Gastroesophageal sphincter (tissue), 4 donors: ENCODE measurements at regions not wholly inside any gene's neighbourhood (a gene's known extent, or its start where the extent isn't known, plus 50 kb on each side); places are given as distances from the start of the nearest gene placed in this dataset.

ENCODE experiments used
- ATAC-seq: fragments of 150-250 bp; one replicate; pipeline ENCODE4 v1.9.1; 2016; ENCODE audit warnings: mild to moderate bottlenecking, moderate library complexity
- H3K27ac ChIP-seq, 4 donors: fragments of 200-600 bp; sonication (generic) in 3 of 4; 1 replicate in 3 of 4; 2 replicates in 1 of 4; pipeline ENCODE4 v1.5.1; 2016 to 2019
- H3K27me3 ChIP-seq: fragments of 200-600 bp; sonication (generic); one replicate; pipeline ENCODE4 v1.5.1; 2019
- H3K36me3 ChIP-seq, 2 donors: fragments of 200-600 bp; sonication (generic); one replicate each; pipeline ENCODE4 v1.5.1; 2019; ENCODE audit warnings: control low read depth in 1 of 2
- H3K4me1 ChIP-seq, 3 donors: fragments of 200-600 bp; sonication (generic); 1 replicate in 2 of 3; 2 replicates in 1 of 3; pipeline ENCODE4 v1.5.1; 2016 to 2019; ENCODE audit warnings: control low read depth in 2 of 3
- H3K4me3 ChIP-seq, 2 donors: fragments of 200-600 bp; sonication (generic); one replicate each; pipeline ENCODE4 v1.5.1; 2019; ENCODE audit warnings: mild to moderate bottlenecking in 1 of 2, moderate library complexity in 1 of 2
- H3K9me3 ChIP-seq, 3 donors: fragments of 200-600 bp; sonication (generic); one replicate each; pipeline ENCODE4 v1.5.1; 2017 to 2019; ENCODE audit warnings: control low read depth in 2 of 3
- EP300 ChIP-seq: sonication (generic); formaldehyde crosslinking; IDR thresholded peaks from one replicate; pipeline ENCODE4 v1.6.1; 2017; ENCODE audit warnings: antibody characterized with exemption, mild to moderate bottlenecking
- POLR2A ChIP-seq, 2 donors: fragments of 450-650 bp; IDR thresholded peaks; one replicate each; pipeline ENCODE4 v1.6.1; 2017; ENCODE audit warnings: antibody characterized with exemption in 2 of 2, mild to moderate bottlenecking in 2 of 2, moderate library complexity in 1 of 2
- POLR2AphosphoS5 ChIP-seq: sonication (generic); formaldehyde crosslinking; IDR thresholded peaks from one replicate; pipeline ENCODE4 v1.6.1; 2017; ENCODE audit warnings: antibody characterized with exemption
- WGBS, 2 donors: methylation state at CpG; one replicate each; pipeline ENCODE4 v1.1.5; 2018; ENCODE audit warnings: low coverage in 1 of 2; 5-methylcytosine and 5-hydroxymethylcytosine counted together
- TF ChIP-seq, protein P1 (sequence below), 4 experiments: fragments of 200-600 bp in 2 of 4; fragments of 450-650 bp in 2 of 4; sonication (generic) in 1 of 4; IDR thresholded peaks; one replicate each; pipeline ENCODE4 v1.5.1; 2017 to 2019; ENCODE audit warnings: antibody characterized with exemption in 4 of 4, mild to moderate bottlenecking in 2 of 4, moderate library complexity in 2 of 4

DNA sequence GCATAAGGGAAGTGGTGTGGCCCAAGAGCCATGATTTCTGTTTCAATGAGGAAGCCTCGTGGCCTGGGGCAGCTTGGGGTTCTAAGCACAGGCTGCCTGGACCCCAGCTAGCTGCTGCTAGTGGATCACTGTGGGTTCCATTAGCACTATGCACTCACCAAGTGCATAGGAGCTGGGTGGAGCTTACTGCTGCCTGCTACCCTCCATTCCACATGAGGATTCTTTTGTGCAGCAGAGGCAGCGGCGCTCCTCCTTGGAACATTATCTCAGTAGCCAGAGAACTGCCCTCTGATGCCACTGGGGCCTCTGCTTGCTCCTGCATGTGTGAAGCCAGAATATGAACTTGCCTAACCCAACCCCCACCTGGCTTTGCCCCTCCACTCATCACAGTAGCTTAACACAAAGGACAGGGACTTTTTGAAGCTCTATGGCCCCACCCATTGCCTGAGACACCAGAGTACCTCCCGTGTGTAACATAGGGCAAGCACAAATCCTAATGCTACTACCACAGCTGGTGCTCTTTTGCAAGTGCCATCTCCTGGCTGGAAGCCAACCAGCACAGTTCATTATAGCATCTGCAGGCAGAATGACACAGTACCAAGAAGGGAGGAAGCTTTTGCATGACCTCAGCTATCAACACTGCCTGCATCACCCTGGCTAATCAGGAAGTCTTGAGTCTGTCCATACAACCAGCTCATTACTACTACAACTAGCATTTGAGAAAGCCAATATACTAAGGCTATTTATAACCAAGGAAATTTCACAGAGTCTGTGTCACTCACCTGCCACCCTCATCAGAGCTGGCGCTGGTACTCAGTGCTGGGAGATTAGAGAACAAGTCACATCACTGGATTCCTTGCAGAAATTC is 297.0 kb upstream of the GULP1 start:
- TF ChIP-seq, protein P1, sequence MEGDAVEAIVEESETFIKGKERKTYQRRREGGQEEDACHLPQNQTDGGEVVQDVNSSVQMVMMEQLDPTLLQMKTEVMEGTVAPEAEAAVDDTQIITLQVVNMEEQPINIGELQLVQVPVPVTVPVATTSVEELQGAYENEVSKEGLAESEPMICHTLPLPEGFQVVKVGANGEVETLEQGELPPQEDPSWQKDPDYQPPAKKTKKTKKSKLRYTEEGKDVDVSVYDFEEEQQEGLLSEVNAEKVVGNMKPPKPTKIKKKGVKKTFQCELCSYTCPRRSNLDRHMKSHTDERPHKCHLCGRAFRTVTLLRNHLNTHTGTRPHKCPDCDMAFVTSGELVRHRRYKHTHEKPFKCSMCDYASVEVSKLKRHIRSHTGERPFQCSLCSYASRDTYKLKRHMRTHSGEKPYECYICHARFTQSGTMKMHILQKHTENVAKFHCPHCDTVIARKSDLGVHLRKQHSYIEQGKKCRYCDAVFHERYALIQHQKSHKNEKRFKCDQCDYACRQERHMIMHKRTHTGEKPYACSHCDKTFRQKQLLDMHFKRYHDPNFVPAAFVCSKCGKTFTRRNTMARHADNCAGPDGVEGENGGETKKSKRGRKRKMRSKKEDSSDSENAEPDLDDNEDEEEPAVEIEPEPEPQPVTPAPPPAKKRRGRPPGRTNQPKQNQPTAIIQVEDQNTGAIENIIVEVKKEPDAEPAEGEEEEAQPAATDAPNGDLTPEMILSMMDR (IDR thresholded peaks at IDR 0.05): no peak
- TF ChIP-seq POLR2AphosphoS5: no peak

DNA sequence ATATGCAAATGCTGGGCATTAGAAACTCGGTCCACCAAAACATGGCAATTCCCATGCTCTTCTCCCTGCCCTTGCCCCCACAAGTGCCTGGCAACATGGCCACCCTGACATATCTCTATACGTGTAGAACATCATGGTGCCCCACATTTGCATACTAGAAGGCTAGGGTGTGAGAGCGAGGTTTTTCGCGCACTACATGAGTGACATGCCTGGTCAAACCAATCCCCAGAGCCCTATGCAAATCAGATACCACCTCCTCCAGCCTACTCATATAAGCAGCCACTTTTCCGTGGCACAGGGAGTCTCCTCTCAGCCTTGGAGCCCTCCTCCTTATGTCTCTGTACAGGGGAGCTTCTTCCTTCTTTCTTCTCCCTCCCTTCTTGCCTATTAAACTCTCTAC is 296.1 kb upstream of the GULP1 start:
- Histone ChIP-seq H3K4me1 (no peaks in the 10 kb centered on the region), H3K27me3 (no peaks in the 10 kb centered on the region), H3K9me3 (no peaks in the 10 kb centered on the region), H3K4me3 (no peak overlapping the region), H3K27ac (no peak overlapping the region), H3K36me3 (no peaks in the 10 kb centered on the region)
- no peak for ATAC-seq
- TF ChIP-seq POLR2AphosphoS5 (no peak), POLR2A (IDR thresholded peaks at IDR 0.05) (no peak), EP300 (no peak)
- TF ChIP-seq, protein P1 (IDR thresholded peaks at IDR 0.05): no peak
- WGBS, 2 donors: 90 to 95% methylated on average over 5 to 6 of the region's 6 CpGs

More for the DNA sequence above, 297.0 kb upstream of the GULP1 start:
- no peaks in the 10 kb centered on the region for H3K36me3 ChIP-seq
- no peaks in the 10 kb centered on the region for H3K4me1 ChIP-seq
- H3K4me3 ChIP-seq: no peak overlapping the region
- ATAC-seq: no peak
- 53 to 93% methylated on average over 3 of the region's 5 CpGs for WGBS, 2 donors
- no peak overlapping the region for H3K27ac ChIP-seq
- no peaks in the 10 kb centered on the region for H3K27me3 ChIP-seq
- no peaks in the 10 kb centered on the region for H3K9me3 ChIP-seq

DNA sequence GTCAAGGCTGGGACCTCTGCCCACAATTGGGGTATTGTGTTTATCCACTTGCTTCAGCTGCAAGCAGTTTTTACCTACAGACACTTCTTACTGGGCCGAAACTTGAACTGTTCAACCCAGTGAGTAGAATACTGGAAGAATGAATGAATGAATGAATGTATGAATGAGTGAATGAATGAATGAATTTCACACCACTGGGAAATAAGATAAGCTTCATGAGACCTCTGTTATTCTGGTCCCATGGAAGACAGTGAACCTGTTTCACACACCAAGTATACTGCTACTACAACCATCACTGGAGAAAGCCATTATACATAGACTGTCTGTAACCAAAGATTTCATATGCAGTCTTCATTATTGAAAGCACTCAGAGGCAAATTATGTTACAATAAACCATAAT is 295.0 kb upstream of the GULP1 start:
- Histone ChIP-seq H3K4me3 (no peak overlapping the region), H3K27me3 (no peaks in the 10 kb centered on the region), H3K4me1 (no peaks in the 10 kb centered on the region), H3K9me3 (no peaks in the 10 kb centered on the region), H3K27ac (no peak overlapping the region), H3K36me3 (no peaks in the 10 kb centered on the region)
- WGBS, 2 donors: 100% methylated on average over 1 of the region's 1 CpG; no CpG with 5 or more reads in 1 of the 2 donors
- no peak for TF ChIP-seq POLR2AphosphoS5
- TF ChIP-seq EP300: no peak
- no peak for TF ChIP-seq POLR2A (IDR thresholded peaks at IDR 0.05)
- TF ChIP-seq, protein P1 (IDR thresholded peaks at IDR 0.05): no peak
- ATAC-seq: no peak

DNA sequence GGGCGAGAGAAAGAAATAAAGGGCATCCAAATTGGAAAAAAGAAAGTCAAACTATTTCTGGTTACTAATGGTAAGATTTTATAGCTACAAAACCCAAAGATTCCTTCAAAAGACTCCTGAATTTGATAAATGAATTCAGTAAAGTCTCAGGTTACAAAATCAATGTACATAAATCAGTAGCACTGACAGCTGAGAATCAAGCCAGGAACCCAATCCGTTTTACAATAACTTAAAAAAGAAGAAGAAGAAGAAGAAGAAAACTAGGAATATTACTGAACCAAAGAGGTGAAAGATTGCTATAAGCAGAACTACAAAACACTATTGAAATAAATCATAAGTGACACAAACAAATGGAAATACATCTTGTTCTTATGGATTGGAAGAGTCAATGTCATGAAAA is 291.5 kb upstream of the GULP1 start:
- no peak overlapping the region for H3K4me3 ChIP-seq
- WGBS, 2 donors: 0 to 32% methylated on average over 1 to 2 of the region's 2 CpGs
- H3K4me1 ChIP-seq: no peaks in the 10 kb centered on the region
- no peak for TF ChIP-seq EP300
- no peaks in the 10 kb centered on the region for H3K9me3 ChIP-seq
- no peaks in the 10 kb centered on the region for H3K27me3 ChIP-seq
- no peak for ATAC-seq
- H3K27ac ChIP-seq: no peak overlapping the region
- H3K36me3 ChIP-seq: no peaks in the 10 kb centered on the region

DNA sequence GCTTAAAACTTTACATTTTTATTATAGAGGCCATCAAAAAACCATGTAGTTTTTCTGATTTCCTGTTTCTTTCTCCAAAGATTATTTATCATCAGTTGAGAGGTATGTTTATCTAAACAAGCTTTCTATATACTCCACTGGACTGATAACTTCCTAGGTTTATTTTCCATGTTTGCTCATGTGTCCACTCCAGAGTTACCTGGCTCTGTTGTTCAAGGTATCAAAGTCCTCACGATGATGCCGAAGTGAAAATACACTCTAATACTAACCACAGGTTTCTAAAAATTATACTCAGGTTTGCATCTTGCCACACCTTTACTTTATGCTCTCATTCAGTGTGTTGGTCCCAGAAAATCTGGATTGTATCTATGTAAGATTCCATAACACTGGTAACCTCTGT is 287.9 kb upstream of the GULP1 start:
- no peak for ATAC-seq
- WGBS, 2 donors: 0 to 45% methylated on average over 1 to 2 of the region's 2 CpGs
- TF ChIP-seq, protein P1 (IDR thresholded peaks at IDR 0.05): no peak
- no peak for TF ChIP-seq POLR2A (IDR thresholded peaks at IDR 0.05)
- TF ChIP-seq POLR2AphosphoS5: no peak
- TF ChIP-seq EP300: no peak

More for the DNA sequence above, 287.9 kb upstream of the GULP1 start:
- no peaks in the 10 kb centered on the region for H3K27me3 ChIP-seq
- H3K27ac ChIP-seq: no peak overlapping the region
- H3K4me3 ChIP-seq: no peak overlapping the region
- no peaks in the 10 kb centered on the region for H3K4me1 ChIP-seq
- no peaks in the 10 kb centered on the region for H3K36me3 ChIP-seq
- no peaks in the 10 kb centered on the region for H3K9me3 ChIP-seq
